ENCODE measurements at regions not wholly inside any gene's neighbourhood (a gene's known extent, or its start where the extent isn't known, plus 50 kb on each side); places are given as distances from the start of the nearest gene placed in this dataset.

- 0% methylated on average over 1 of the region's 1 CpG for WGBS (ENCODE audit: insufficient coverage, low coverage, missing lambda C conversion rate)
- no peak for FAIRE-seq
Observed at GRCh38 chr3:22284559-22284958, 533.5 kb upstream of the ZNF385D start.

GRCh38 chr3:22288756-22289155, 537.7 kb upstream of the ZNF385D start:
- BruUV-seq (replicated peaks), result no TSS peak
- intact Hi-C loops (cut with micrococcal nuclease), result no loop called here
- in situ Hi-C loops (cut with MboI), result no loop called here
- no peak for TF ChIP-seq CHD1 (IDR thresholded peaks at IDR 0.05; ENCODE audit: low read length)
- TF ChIP-seq REST (IDR thresholded peaks at IDR 0.05; ENCODE audit: borderline replicate concordance), result no peak
- TF ChIP-seq REST (CRISPR knock-in tag; IDR thresholded peaks at IDR 0.05; ENCODE audit: low read depth), result no peak

More at GRCh38 chr3:22284559-22284958, 533.5 kb upstream of the ZNF385D start:
- Histone ChIP-seq H3K4me2 (ENCODE audit: insufficient read depth, low read length) (no peak overlapping the region), H3K27ac (ENCODE audit: extremely low read depth, low read depth, low read length) (no peak overlapping the region), H3K4me3 (no peak overlapping the region), H2AFZ (ENCODE audit: low read depth, low read length) (no peak overlapping the region), H3K9me1 (ENCODE audit: control insufficient read depth, insufficient read depth, low read length) (no peaks in the 10 kb centered on the region), H3K79me2 (ENCODE audit: control insufficient read depth, insufficient read depth, low read length) (no peaks in the 10 kb centered on the region), H3K27me3 (ENCODE audit: control insufficient read depth in 2 of 2, insufficient read depth in 2 of 2, low read length in 2 of 2) (no peaks in the 10 kb centered on the region), H3K9ac (ENCODE audit: insufficient read depth in 1 of 2, low read depth in 2 of 2, low read length in 2 of 2) (no peak overlapping the region), H3K36me3 (ENCODE audit: control insufficient read depth, insufficient read depth, low read length) (no peaks in the 10 kb centered on the region), H3K4me1 (replicated peaks in 1 of 2; ENCODE audit: control insufficient read depth in 2 of 2, insufficient read depth in 2 of 2, low read length in 2 of 2) (no peaks in the 10 kb centered on the region), H3K9me3 (replicated peaks; ENCODE audit: control insufficient read depth, insufficient read depth, low read depth, low read length) (peaks cover 2% of the 10 kb centered on the region; the same call in 1 of the 2 replicates), H4K20me1 (replicated peaks; ENCODE audit: control insufficient read depth, insufficient read depth, low read length) (no peaks in the 10 kb centered on the region)
- ChIA-PET POLR2A (no interaction called here), CTCF (ENCODE audit: low intra/inter-chr PET ratio) (no interaction called here)
- in situ Hi-C loops (cut with MboI), result no loop called here
- TF ChIP-seq ZFP91 (CRISPR knock-in tag; IDR thresholded peaks at IDR 0.05) (no peak), ZNF23 (CRISPR knock-in tag; IDR thresholded peaks at IDR 0.05) (no peak), ZEB2 (IDR thresholded peaks at IDR 0.05) (no peak)
- ATAC-seq (no peak), DNase-seq (ENCODE audit: extremely low read depth in 1 of 4, low spot score in 3 of 4) (no peak)
- no TSS peak for BruUV-seq (replicated peaks)
- intact Hi-C loops (cut with micrococcal nuclease), result no loop called here

More at GRCh38 chr3:22288756-22289155, 537.7 kb upstream of the ZNF385D start:
- CTCF ChIA-PET (ENCODE audit: low intra/inter-chr PET ratio), result no interaction called here
- no peaks in the 10 kb centered on the region for H3K27me3 ChIP-seq (ENCODE audit: control insufficient read depth in 2 of 2, insufficient read depth in 2 of 2, low read length in 2 of 2)
- H3K36me3 ChIP-seq (ENCODE audit: control insufficient read depth, insufficient read depth, low read length), result no peaks in the 10 kb centered on the region
- no peaks in the 10 kb centered on the region for H4K20me1 ChIP-seq (replicated peaks; ENCODE audit: control insufficient read depth, insufficient read depth, low read length)
- H3K9me3 ChIP-seq (replicated peaks; ENCODE audit: control insufficient read depth, insufficient read depth, low read depth, low read length), result 0 out of 2 replicates have a peak, but pooled peaks cover 4% of the 10 kb centered on the region
- no peak overlapping the region for H3K4me3 ChIP-seq
- FAIRE-seq (no peak), DNase-seq (ENCODE audit: extremely low read depth in 1 of 4, low spot score in 3 of 4) (no peak), ATAC-seq (no peak)
- POLR2A ChIA-PET, result no interaction called here
- H2AFZ ChIP-seq (ENCODE audit: low read depth, low read length), result no peak overlapping the region
- WGBS (ENCODE audit: insufficient coverage, low coverage, missing lambda C conversion rate), result 0% methylated on average over 1 of the region's 1 CpG
- H3K4me1 ChIP-seq (replicated peaks in 1 of 2; ENCODE audit: control insufficient read depth in 2 of 2, insufficient read depth in 2 of 2, low read length in 2 of 2), result no peaks in the 10 kb centered on the region
- H3K9me1 ChIP-seq (ENCODE audit: control insufficient read depth, insufficient read depth, low read length), result no peaks in the 10 kb centered on the region
- no peak overlapping the region for H3K4me2 ChIP-seq (ENCODE audit: insufficient read depth, low read length)
- no peaks in the 10 kb centered on the region for H3K79me2 ChIP-seq (ENCODE audit: control insufficient read depth, insufficient read depth, low read length)
- H3K27ac ChIP-seq (ENCODE audit: extremely low read depth, low read depth, low read length), result no peak overlapping the region
- H3K9ac ChIP-seq (ENCODE audit: insufficient read depth in 1 of 2, low read depth in 2 of 2, low read length in 2 of 2), result no peak overlapping the region
